Thyroid gland (tissue), 4 donors: ENCODE measurements at regions not wholly inside any gene's neighbourhood (a gene's known extent, or its start where the extent isn't known, plus 50 kb on each side); places are given as distances from the start of the nearest gene placed in this dataset.

Source experiments
- POLR2A ChIP-seq, 2 donors: fragments of 450-650 bp; IDR thresholded peaks; one replicate each; pipeline ENCODE4 v1.6.1; 2017; ENCODE audit warnings: antibody characterized with exemption in 2 of 2, mild to moderate bottlenecking in 2 of 2, moderate library complexity in 1 of 2
- TF ChIP-seq, protein P1 (sequence below), 6 experiments: fragments of 200-600 bp in 3 of 6; fragments of 450-650 bp in 3 of 6; sonication (generic) in 3 of 6; IDR thresholded peaks; one replicate each; pipeline ENCODE4 v1.5.1; 2016 to 2019; ENCODE audit warnings: antibody characterized with exemption in 6 of 6, mild to moderate bottlenecking in 2 of 6, inconsistent platforms in 1 of 6, moderate library complexity in 1 of 6

- TF ChIP-seq, protein P1, sequence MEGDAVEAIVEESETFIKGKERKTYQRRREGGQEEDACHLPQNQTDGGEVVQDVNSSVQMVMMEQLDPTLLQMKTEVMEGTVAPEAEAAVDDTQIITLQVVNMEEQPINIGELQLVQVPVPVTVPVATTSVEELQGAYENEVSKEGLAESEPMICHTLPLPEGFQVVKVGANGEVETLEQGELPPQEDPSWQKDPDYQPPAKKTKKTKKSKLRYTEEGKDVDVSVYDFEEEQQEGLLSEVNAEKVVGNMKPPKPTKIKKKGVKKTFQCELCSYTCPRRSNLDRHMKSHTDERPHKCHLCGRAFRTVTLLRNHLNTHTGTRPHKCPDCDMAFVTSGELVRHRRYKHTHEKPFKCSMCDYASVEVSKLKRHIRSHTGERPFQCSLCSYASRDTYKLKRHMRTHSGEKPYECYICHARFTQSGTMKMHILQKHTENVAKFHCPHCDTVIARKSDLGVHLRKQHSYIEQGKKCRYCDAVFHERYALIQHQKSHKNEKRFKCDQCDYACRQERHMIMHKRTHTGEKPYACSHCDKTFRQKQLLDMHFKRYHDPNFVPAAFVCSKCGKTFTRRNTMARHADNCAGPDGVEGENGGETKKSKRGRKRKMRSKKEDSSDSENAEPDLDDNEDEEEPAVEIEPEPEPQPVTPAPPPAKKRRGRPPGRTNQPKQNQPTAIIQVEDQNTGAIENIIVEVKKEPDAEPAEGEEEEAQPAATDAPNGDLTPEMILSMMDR (IDR thresholded peaks at IDR 0.05), result no peak
- TF ChIP-seq POLR2A (IDR thresholded peaks at IDR 0.05), result no peak
Observed at GRCh38 chr10:52598936-52599335, 173.6 kb downstream of the MBL2 start.
